Heart left ventricle (tissue), 16 donors: ENCODE measurements at regions not wholly inside any gene's neighbourhood (a gene's known extent, or its start where the extent isn't known, plus 50 kb on each side); places are given as distances from the start of the nearest gene placed in this dataset.

Experiments
- ATAC-seq, 4 donors: fragments of 200-7000 bp; cut with Tn5 transposase; one replicate each; pipeline ENCODE4 v1.9.1; 2020 to 2022; ENCODE audit warnings: moderate library complexity in 4 of 4, mild to moderate bottlenecking in 3 of 4, moderate number of reproducible peaks in 1 of 4
- DNase-seq, 5 donors: peaks; one replicate each; pipeline ENCODE4 v3.0.0-alpha.2; 2020
- H3K27ac ChIP-seq, 12 donors: fragments of 200-600 bp; sonication (generic) in 4 of 12; one replicate each; pipeline versions ENCODE4 v1.5.0 to v1.8.0; 2016 to 2022; ENCODE audit warnings: mild to moderate bottlenecking in 2 of 12
- H3K27me3 ChIP-seq, 9 donors: fragments of 200-600 bp; sonication (generic) in 2 of 9; one replicate each; pipeline versions ENCODE4 v1.5.1 to v1.8.0; 2016 to 2022; ENCODE audit warnings: mild to moderate bottlenecking in 3 of 9
- H3K36me3 ChIP-seq, 9 donors: fragments of 200-600 bp; sonication (generic) in 2 of 9; one replicate each; pipeline versions ENCODE4 v1.5.0 to v1.8.0; 2018 to 2022; ENCODE audit warnings: mild to moderate bottlenecking in 2 of 9
- H3K4me1 ChIP-seq, 12 donors: fragments of 200-600 bp; sonication (generic) in 4 of 12; one replicate each; pipeline versions ENCODE4 v1.5.0 to v1.8.0; 2016 to 2022; ENCODE audit warnings: mild to moderate bottlenecking in 3 of 12
- H3K4me3 ChIP-seq, 12 donors: fragments of 200-600 bp; sonication (generic) in 4 of 12; one replicate each; pipeline versions ENCODE4 v1.5.0 to v1.8.0; 2017 to 2022; ENCODE audit warnings: mild to moderate bottlenecking in 9 of 12, moderate library complexity in 4 of 12
- H3K9me3 ChIP-seq, 12 donors: fragments of 200-600 bp; sonication (generic) in 4 of 12; one replicate each; pipeline versions ENCODE4 v1.5.0 to v1.8.0; 2016 to 2022; ENCODE audit warnings: mild to moderate bottlenecking in 1 of 12
- POLR2A ChIP-seq, 2 donors: fragments of 450-650 bp; IDR thresholded peaks; one replicate each; pipeline ENCODE4 v1.6.1; 2017; ENCODE audit warnings: antibody characterized with exemption in 2 of 2, mild to moderate bottlenecking in 2 of 2, moderate library complexity in 2 of 2
- WGBS, 4 donors: extraction: QIAGEN DNeasy Blood & Tissue Kit in 2 of 4; methylation state at CpG; one replicate each; pipeline versions ENCODE4 v1.1.5 to v1.1.7; 2013 to 2018; 5-methylcytosine and 5-hydroxymethylcytosine counted together
- intact Hi-C, 10 donors: fragments of 100-400 bp; cut with DNase I; formaldehyde crosslinking; loops; one replicate each; pipeline versions ENCODE4 v1.11.1 to v1.14.2; 2022
- TF ChIP-seq, protein P1 (sequence below), 12 donors: fragments of 200-600 bp; sonication (generic) in 4 of 12; IDR thresholded peaks; one replicate each; pipeline versions ENCODE4 v1.5.0 to v1.8.0; 2018 to 2022; ENCODE audit warnings: antibody characterized with exemption in 12 of 12, mild to moderate bottlenecking in 5 of 12
- donor health status: ischemic (EF 13 %, LVEDD 7.1; RV severe dilation, severe dysfunction).
- donor health status: healthy with polysubstance abuse.
- donor health status: DM: no; HTN: yes; CAD: no.
- donor health status: DM: no; HTN: no; CAD: no.
- donor health status: ischemic (EF 25% LVEDD 6.9; RV normal size, moderate dysfunction).
- donor health status: ischemic (EF 25% LVEDD 5.7; RV mildly dilated, moderate dysfunction).
- donor health status: healthy.
- donor health status: DM: yes; HTN: yes; CAD: no.
- donor health status: ischemic (EF 35%, LVEDD 5.7; RV mildly dilated, moderate dysfunction).
- donor health status: nonischemic (EF 11% LVEDD 7.7; RV severe dilation, severe dysfunction).
- donor health status: DM: yes; HTN: yes; CAD: no.
- donor health status: PGD.
- donor health status: ischemic (EF 29% LVEDD 5.4; RV normal size, mild dysfunction).
- donor health status: nonischemic (EF 23%, LVEDD 6.1; RV moderate dilation, normal function).

DNA sequence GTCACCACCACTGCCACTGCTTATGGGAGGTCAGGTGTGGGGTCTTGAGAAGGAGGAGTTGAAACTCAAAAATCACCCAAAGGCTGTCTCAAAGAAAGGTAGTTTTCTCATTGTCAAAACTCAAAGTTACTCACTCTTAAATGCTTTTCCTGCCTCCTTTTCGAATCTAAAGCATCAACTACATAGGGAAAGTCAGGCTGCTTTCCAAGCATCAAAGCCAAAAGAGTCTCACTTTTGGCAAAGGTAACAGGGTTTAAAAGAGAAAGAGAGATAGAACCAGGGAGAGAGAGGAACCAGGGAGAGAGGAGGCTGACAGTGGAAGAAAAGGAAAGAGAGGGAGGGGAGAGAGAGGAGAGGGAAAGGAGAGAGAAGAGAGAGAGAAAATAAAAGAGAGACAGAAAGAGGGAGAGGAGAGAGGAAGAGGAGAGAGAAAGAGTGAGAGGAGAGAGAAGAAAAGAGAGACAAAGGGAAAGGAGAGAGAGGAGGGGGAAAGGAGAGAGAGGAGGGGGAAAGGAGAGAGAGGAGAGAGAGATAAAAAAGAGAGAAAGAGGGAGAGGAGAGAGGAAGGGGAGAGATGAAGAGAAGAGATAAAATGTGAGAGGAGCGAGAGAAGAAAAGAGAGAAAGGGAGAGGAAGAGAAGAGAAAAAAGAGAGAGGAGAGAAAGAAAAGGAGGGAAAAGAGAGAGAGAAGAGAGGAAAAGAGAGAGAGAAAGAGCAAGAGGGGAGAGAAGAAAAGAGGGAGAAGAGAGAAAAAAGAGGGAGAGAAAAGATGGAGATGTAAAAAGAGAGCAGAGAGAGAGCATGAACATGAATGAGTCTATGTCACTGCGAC lies 262.0 kb upstream of the TSHZ3 start:
- intact Hi-C loops: no loop called here
- ATAC-seq (no peak), DNase-seq (no peak)
- TF ChIP-seq, protein P1, sequence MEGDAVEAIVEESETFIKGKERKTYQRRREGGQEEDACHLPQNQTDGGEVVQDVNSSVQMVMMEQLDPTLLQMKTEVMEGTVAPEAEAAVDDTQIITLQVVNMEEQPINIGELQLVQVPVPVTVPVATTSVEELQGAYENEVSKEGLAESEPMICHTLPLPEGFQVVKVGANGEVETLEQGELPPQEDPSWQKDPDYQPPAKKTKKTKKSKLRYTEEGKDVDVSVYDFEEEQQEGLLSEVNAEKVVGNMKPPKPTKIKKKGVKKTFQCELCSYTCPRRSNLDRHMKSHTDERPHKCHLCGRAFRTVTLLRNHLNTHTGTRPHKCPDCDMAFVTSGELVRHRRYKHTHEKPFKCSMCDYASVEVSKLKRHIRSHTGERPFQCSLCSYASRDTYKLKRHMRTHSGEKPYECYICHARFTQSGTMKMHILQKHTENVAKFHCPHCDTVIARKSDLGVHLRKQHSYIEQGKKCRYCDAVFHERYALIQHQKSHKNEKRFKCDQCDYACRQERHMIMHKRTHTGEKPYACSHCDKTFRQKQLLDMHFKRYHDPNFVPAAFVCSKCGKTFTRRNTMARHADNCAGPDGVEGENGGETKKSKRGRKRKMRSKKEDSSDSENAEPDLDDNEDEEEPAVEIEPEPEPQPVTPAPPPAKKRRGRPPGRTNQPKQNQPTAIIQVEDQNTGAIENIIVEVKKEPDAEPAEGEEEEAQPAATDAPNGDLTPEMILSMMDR (IDR thresholded peaks at IDR 0.05): no peak
- TF ChIP-seq POLR2A (IDR thresholded peaks at IDR 0.05): no peak
- WGBS, 4 donors: 76 to 83% (median 78%) methylated on average over 3 of the region's 3 CpGs
- Histone ChIP-seq H3K36me3 (no peaks in the 10 kb centered on the region), H3K27me3 (peaks cover 0 to 6% (median 0%) of the 10 kb centered on the region in 9 donors), H3K4me1 (no peaks in the 10 kb centered on the region), H3K4me3 (no peak overlapping the region), H3K9me3 (no peaks in the 10 kb centered on the region), H3K27ac (no peak overlapping the region)

DNA sequence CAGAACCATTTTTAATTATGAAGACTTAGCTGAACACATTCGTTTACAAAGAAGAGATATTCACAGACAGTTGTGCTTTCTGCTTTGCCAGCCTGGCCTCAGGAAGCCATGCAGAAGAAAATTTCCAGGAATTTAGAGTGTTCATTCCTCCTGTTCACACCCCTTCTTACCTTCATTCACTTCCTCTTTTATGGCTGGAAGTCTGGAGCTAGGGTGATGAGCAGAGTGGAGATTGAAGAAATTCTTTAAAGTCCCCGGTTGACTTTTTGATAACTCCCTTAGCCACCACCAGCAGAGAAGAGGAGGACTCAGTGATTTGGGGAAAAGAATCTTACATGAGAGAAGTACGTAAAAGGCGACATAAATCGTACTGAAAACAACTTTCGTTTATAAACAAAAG lies 263.6 kb upstream of the TSHZ3 start:
- intact Hi-C loops: no loop called here
- no peaks in the 10 kb centered on the region for H3K4me1 ChIP-seq
- 73 to 77% (median 75%) methylated on average over 6 of the region's 6 CpGs for WGBS, 4 donors
- H3K4me3 ChIP-seq: no peak overlapping the region
- DNase-seq (no peak), ATAC-seq (no peak)
- TF ChIP-seq, protein P1 (IDR thresholded peaks at IDR 0.05): no peak
- no peak for TF ChIP-seq POLR2A (IDR thresholded peaks at IDR 0.05)
- H3K36me3 ChIP-seq: no peaks in the 10 kb centered on the region
- peaks cover 0 to 4% (median 0%) of the 10 kb centered on the region in 9 donors for H3K27me3 ChIP-seq
- no peaks in the 10 kb centered on the region for H3K9me3 ChIP-seq
- no peak overlapping the region for H3K27ac ChIP-seq

DNA sequence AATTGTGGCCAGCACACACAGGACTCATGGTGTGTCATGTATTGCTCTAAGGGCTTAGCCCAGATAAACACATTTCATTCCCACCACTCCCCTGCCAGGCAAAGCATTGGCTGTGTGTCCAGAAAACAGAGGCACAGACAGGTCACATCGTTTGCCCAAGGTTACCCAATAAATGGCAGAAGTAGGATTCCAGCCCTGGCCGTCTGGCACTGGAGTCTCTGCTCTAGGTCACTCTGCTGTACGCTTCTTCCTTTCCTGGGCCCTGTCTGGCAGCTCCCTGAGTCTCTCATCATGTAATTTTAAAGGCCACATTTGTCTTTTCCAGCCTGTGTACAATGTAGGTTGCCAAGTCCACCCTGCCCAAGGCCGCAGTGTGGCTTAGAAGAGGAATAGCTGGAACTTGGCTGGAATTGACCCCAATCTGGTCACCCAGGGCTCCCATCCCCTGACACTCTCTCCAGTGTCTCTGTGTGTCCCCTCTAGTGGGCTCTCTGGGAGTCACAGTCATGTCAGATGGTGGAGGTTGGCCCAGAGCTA lies 264.5 kb upstream of the TSHZ3 start:
- Histone ChIP-seq H3K27ac (no peak overlapping the region), H3K4me1 (no peaks in the 10 kb centered on the region), H3K4me3 (no peak overlapping the region), H3K27me3 (peaks cover 0 to 4% (median 0%) of the 10 kb centered on the region in 9 donors), H3K9me3 (no peaks in the 10 kb centered on the region), H3K36me3 (no peaks in the 10 kb centered on the region)
- TF ChIP-seq POLR2A (IDR thresholded peaks at IDR 0.05): no peak
- TF ChIP-seq, protein P1 (IDR thresholded peaks at IDR 0.05): no peak
- WGBS, 4 donors: 58 to 71% (median 65%) methylated on average over 4 of the region's 4 CpGs
- intact Hi-C loops: no loop called here
- ATAC-seq: peak in 2 of 4 donors; percentile 31 to 61
- no peak for DNase-seq

DNA sequence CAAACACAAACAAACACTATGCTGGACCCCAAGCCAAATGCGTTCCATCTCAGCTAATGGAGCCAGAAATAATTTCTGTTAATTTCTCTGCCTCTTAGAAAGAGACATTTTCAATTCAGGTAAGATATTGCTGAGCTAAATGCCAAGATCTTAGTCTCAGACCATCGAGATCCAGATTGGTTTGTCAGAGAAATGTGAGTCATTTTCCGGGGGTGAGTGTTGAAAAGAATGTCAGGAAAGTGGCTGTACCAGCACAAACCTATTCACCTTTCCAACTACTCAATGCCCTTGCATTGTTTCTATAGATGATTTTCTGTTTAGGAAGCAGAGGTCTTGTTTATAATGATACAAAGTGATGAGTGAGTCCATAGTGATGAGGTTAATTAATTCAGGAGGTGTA lies 266.8 kb upstream of the TSHZ3 start:
- no peaks in the 10 kb centered on the region for H3K27me3 ChIP-seq
- intact Hi-C loops: no loop called here
- no peak overlapping the region for H3K4me3 ChIP-seq
- no peaks in the 10 kb centered on the region for H3K4me1 ChIP-seq
- no peaks in the 10 kb centered on the region for H3K9me3 ChIP-seq
- no peak for ATAC-seq
- no peak overlapping the region for H3K27ac ChIP-seq
- H3K36me3 ChIP-seq: no peaks in the 10 kb centered on the region
- no peak for TF ChIP-seq POLR2A (IDR thresholded peaks at IDR 0.05)
- TF ChIP-seq, protein P1 (IDR thresholded peaks at IDR 0.05): no peak
- WGBS, 4 donors: 64 to 84% (median 72%) methylated on average over 3 of the region's 3 CpGs
- DNase-seq: no peak
